ENCODE measurements at regions not wholly inside any gene's neighbourhood (a gene's known extent, or its start where the extent isn't known, plus 50 kb on each side); places are given as distances from the start of the nearest gene placed in this dataset.

DNA sequence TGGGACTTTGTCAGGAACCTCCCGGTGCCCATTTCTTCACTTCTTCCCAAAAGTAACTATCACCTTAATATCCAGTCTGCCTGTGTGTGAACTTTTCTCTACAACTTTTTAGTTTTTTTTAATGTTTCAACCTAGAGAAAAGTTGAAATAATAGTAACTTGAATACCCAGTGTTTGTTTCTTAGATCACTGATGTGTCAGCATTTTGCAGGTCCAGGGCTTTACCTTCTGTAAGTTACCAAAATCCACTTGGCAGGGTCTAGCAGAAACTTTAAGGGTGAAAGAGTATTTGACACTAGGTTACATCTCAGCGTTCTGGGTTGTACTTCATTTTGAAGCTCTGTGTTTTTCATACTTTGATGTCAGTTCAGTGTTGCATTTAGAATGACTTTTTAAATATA lies 372.7 kb downstream of the ARL4A start:
- H3K9me3 ChIP-seq: no peaks in the 10 kb centered on the region
- no peak overlapping the region for H3K27ac ChIP-seq
- 77 to 83% methylated on average over 2 of the region's 2 CpGs for WGBS, 2 donors
- no peaks in the 10 kb centered on the region for H3K27me3 ChIP-seq
- intact Hi-C loops (cut with DNase I): no loop called here
- H3K4me1 ChIP-seq: no peaks in the 10 kb centered on the region
- DNase-seq: no peak
- FAIRE-seq: no peak
- TF ChIP-seq CTCF (IDR thresholded peaks at IDR 0.05): no peak
- ATAC-seq: no peak
- H3K36me3 ChIP-seq: no peaks in the 10 kb centered on the region
- H3K4me3 ChIP-seq: no peak overlapping the region

GRCh38 chr7:13061115-13061514 lies 373.7 kb downstream of the ARL4A start:
- no peak for TF ChIP-seq CTCF (IDR thresholded peaks at IDR 0.05)
- H3K4me3 ChIP-seq: no peak overlapping the region
- no peak overlapping the region for H3K27ac ChIP-seq
- no peak for FAIRE-seq
- H3K36me3 ChIP-seq: no peaks in the 10 kb centered on the region
- no peak for ATAC-seq
- DNase-seq: no peak
- H3K9me3 ChIP-seq: no peaks in the 10 kb centered on the region
- intact Hi-C loops (cut with DNase I): no loop called here
- H3K4me1 ChIP-seq: no peaks in the 10 kb centered on the region
- WGBS, 2 donors: 74 to 82% methylated on average over 4 of the region's 4 CpGs
- H3K27me3 ChIP-seq: no peaks in the 10 kb centered on the region

- FAIRE-seq: no peak
- no peaks in the 10 kb centered on the region for H3K9me3 ChIP-seq
- no peak for DNase-seq
- 90 to 91% methylated on average over 4 of the region's 4 CpGs for WGBS, 2 donors
- H3K27ac ChIP-seq: no peak overlapping the region
- no peaks in the 10 kb centered on the region for H3K36me3 ChIP-seq
- no peak for TF ChIP-seq CTCF (IDR thresholded peaks at IDR 0.05)
- H3K4me3 ChIP-seq: no peak overlapping the region
- intact Hi-C loops (cut with DNase I): no loop called here
- H3K27me3 ChIP-seq: no peaks in the 10 kb centered on the region
- ATAC-seq: no peak
- H3K4me1 ChIP-seq: no peaks in the 10 kb centered on the region
Observed at GRCh38 chr7:13062631-13063030, 375.2 kb downstream of the ARL4A start.

GRCh38 chr7:13067036-13067435 lies 379.6 kb downstream of the ARL4A start:
- intact Hi-C loops (cut with DNase I): no loop called here
- H3K4me3 ChIP-seq: no peak overlapping the region
- no peak overlapping the region for H3K27ac ChIP-seq
- FAIRE-seq (no peak), ATAC-seq (no peak), DNase-seq (no peak)
- 74 to 79% methylated on average over 5 of the region's 5 CpGs for WGBS, 2 donors
- H3K36me3 ChIP-seq: no peaks in the 10 kb centered on the region
- no peaks in the 10 kb centered on the region for H3K9me3 ChIP-seq
- no peaks in the 10 kb centered on the region for H3K4me1 ChIP-seq
- no peaks in the 10 kb centered on the region for H3K27me3 ChIP-seq
- TF ChIP-seq CTCF (IDR thresholded peaks at IDR 0.05): no peak

DNA sequence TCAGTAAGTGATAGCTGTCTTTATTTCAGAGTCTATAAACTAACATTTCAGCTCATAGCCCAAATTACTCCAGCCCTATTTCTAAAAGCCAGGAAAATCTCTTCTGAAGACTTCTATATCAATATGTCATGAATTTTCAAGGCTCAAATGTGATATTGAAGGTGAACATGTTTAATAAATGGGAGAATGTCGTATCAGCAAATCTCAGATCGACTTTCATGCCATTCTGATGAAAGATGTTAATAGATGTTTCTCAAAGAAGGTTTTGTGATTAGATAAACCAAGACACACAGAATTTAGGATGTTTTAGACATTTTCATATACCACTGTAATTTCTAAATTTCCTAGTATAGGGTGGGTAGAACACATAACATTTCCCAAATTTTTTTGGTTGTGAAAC lies 380.6 kb downstream of the ARL4A start:
- no peak for DNase-seq
- FAIRE-seq: no peak
- H3K4me1 ChIP-seq: no peaks in the 10 kb centered on the region
- no peaks in the 10 kb centered on the region for H3K27me3 ChIP-seq
- ATAC-seq: no peak
- intact Hi-C loops (cut with DNase I): no loop called here
- H3K9me3 ChIP-seq: no peaks in the 10 kb centered on the region
- 76 to 78% methylated on average over 2 of the region's 2 CpGs for whole genome bisulfite sequencing, 2 donors
- H3K27ac ChIP-seq: no peak overlapping the region
- no peak overlapping the region for H3K4me3 ChIP-seq
- no peaks in the 10 kb centered on the region for H3K36me3 ChIP-seq
- TF ChIP-seq CTCF (IDR thresholded peaks at IDR 0.05): no peak
